Suprapubic skin (tissue), 4 donors: ENCODE measurements at regions not wholly inside any gene's neighbourhood (a gene's known extent, or its start where the extent isn't known, plus 50 kb on each side); places are given as distances from the start of the nearest gene placed in this dataset.

Experiments used
- DNase-seq, 2 donors: peaks; one replicate each; pipeline ENCODE4 v3.0.0-alpha.2; 2019; ENCODE audit warnings: low spot score in 2 of 2
- H3K27ac ChIP-seq: fragments of 200-600 bp; sonication (generic); one replicate; pipeline ENCODE4 v1.5.1; 2019
- H3K27me3 ChIP-seq: fragments of 200-600 bp; sonication (generic); one replicate; pipeline ENCODE4 v1.5.1; 2019
- H3K36me3 ChIP-seq: fragments of 200-600 bp; sonication (generic); one replicate; pipeline ENCODE4 v1.5.1; 2019
- H3K4me1 ChIP-seq: fragments of 200-600 bp; sonication (generic); one replicate; pipeline ENCODE4 v1.5.1; 2019
- H3K4me3 ChIP-seq: fragments of 200-600 bp; sonication (generic); one replicate; pipeline ENCODE4 v1.5.1; 2019; ENCODE audit warnings: mild to moderate bottlenecking
- H3K9me3 ChIP-seq: fragments of 200-600 bp; sonication (generic); one replicate; pipeline ENCODE4 v1.5.1; 2019
- EP300 ChIP-seq: sonication (generic); formaldehyde crosslinking; IDR thresholded peaks from one replicate; pipeline ENCODE4 v1.6.1; 2017; ENCODE audit warnings: antibody characterized with exemption
- POLR2A ChIP-seq, 2 donors: fragments of 450-650 bp; IDR thresholded peaks; one replicate each; pipeline ENCODE4 v1.6.1; 2017; ENCODE audit warnings: antibody characterized with exemption in 2 of 2, mild to moderate bottlenecking in 2 of 2, moderate library complexity in 2 of 2
- POLR2AphosphoS5 ChIP-seq, 3 donors: sonication (generic); formaldehyde crosslinking; IDR thresholded peaks; one replicate each; pipeline ENCODE4 v1.6.1; 2017; ENCODE audit warnings: antibody characterized with exemption in 3 of 3
- WGBS: methylation state at CpG from one replicate; pipeline ENCODE4 v1.1.5; 2018; 5-methylcytosine and 5-hydroxymethylcytosine counted together
- TF ChIP-seq, protein P1 (sequence below), 2 donors: fragments of 200-600 bp in 1 of 2; fragments of 450-650 bp in 1 of 2; sonication (generic) in 1 of 2; IDR thresholded peaks; one replicate each; pipeline ENCODE4 v1.5.1; 2016 to 2019; ENCODE audit warnings: antibody characterized with exemption in 2 of 2, mild to moderate bottlenecking in 1 of 2, moderate library complexity in 1 of 2

DNA sequence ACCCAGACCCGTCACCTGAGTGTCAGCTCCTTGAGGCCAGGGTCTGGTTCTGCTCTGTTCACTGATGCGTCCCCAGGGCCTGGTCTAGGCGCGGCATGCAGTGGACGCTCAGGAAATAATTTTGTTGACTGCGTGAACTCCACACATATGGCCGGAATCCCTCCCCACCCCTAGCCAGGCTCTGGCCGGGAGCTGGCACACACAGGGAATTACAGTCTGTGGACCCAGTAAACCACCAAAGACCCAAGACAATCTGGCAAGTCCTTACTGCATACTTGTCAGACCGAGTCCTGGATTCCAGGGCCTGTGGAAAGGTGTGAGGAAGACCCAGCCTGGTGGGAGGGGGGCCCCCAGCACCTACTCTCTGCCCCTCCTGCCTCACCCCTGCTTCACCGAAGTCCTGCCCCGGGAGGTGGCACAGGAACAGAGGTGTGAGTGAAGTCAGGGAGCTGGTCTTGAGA, 113.0 kb upstream of the IER5L start:
- no peaks in the 10 kb centered on the region for H3K27me3 ChIP-seq
- H3K36me3 ChIP-seq: no peaks in the 10 kb centered on the region
- TF ChIP-seq POLR2A (IDR thresholded peaks at IDR 0.05): no peak
- TF ChIP-seq EP300: no peak
- no peak for TF ChIP-seq POLR2AphosphoS5 (IDR thresholded peaks at IDR 0.05)
- TF ChIP-seq, protein P1, sequence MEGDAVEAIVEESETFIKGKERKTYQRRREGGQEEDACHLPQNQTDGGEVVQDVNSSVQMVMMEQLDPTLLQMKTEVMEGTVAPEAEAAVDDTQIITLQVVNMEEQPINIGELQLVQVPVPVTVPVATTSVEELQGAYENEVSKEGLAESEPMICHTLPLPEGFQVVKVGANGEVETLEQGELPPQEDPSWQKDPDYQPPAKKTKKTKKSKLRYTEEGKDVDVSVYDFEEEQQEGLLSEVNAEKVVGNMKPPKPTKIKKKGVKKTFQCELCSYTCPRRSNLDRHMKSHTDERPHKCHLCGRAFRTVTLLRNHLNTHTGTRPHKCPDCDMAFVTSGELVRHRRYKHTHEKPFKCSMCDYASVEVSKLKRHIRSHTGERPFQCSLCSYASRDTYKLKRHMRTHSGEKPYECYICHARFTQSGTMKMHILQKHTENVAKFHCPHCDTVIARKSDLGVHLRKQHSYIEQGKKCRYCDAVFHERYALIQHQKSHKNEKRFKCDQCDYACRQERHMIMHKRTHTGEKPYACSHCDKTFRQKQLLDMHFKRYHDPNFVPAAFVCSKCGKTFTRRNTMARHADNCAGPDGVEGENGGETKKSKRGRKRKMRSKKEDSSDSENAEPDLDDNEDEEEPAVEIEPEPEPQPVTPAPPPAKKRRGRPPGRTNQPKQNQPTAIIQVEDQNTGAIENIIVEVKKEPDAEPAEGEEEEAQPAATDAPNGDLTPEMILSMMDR (IDR thresholded peaks at IDR 0.05): no peak
- H3K4me1 ChIP-seq: no peaks in the 10 kb centered on the region
- peak; percentile 53 to 70 for DNase-seq
- no peaks in the 10 kb centered on the region for H3K9me3 ChIP-seq
- H3K4me3 ChIP-seq: no peak overlapping the region
- WGBS: 72% methylated on average over 10 of the region's 11 CpGs
- H3K27ac ChIP-seq: no peak overlapping the region

GRCh38 chr9:129290606-129291005, 112.5 kb upstream of the IER5L start:
- H3K27ac ChIP-seq: no peak overlapping the region
- no peaks in the 10 kb centered on the region for H3K27me3 ChIP-seq
- H3K9me3 ChIP-seq: no peaks in the 10 kb centered on the region
- 72% methylated on average over 16 of the region's 16 CpGs for WGBS
- no peak overlapping the region for H3K4me3 ChIP-seq
- H3K36me3 ChIP-seq: no peaks in the 10 kb centered on the region
- no peak for DNase-seq
- H3K4me1 ChIP-seq: no peaks in the 10 kb centered on the region
- TF ChIP-seq POLR2AphosphoS5 (IDR thresholded peaks at IDR 0.05): no peak
- no peak for TF ChIP-seq EP300
- no peak for TF ChIP-seq POLR2A (IDR thresholded peaks at IDR 0.05)
- TF ChIP-seq, protein P1 (IDR thresholded peaks at IDR 0.05): no peak

GRCh38 chr9:129289883-129290282, 111.8 kb upstream of the IER5L start:
- H3K36me3 ChIP-seq: no peaks in the 10 kb centered on the region
- H3K9me3 ChIP-seq: no peaks in the 10 kb centered on the region
- 87% methylated on average over 3 of the region's 3 CpGs for WGBS
- TF ChIP-seq POLR2A (IDR thresholded peaks at IDR 0.05) (no peak), EP300 (no peak), POLR2AphosphoS5 (IDR thresholded peaks at IDR 0.05) (no peak)
- TF ChIP-seq, protein P1 (IDR thresholded peaks at IDR 0.05): no peak
- H3K27me3 ChIP-seq: no peaks in the 10 kb centered on the region
- H3K4me1 ChIP-seq: no peaks in the 10 kb centered on the region
- H3K27ac ChIP-seq: no peak overlapping the region
- no peak overlapping the region for H3K4me3 ChIP-seq
- peak; percentile 20 to 52 for DNase-seq

DNA sequence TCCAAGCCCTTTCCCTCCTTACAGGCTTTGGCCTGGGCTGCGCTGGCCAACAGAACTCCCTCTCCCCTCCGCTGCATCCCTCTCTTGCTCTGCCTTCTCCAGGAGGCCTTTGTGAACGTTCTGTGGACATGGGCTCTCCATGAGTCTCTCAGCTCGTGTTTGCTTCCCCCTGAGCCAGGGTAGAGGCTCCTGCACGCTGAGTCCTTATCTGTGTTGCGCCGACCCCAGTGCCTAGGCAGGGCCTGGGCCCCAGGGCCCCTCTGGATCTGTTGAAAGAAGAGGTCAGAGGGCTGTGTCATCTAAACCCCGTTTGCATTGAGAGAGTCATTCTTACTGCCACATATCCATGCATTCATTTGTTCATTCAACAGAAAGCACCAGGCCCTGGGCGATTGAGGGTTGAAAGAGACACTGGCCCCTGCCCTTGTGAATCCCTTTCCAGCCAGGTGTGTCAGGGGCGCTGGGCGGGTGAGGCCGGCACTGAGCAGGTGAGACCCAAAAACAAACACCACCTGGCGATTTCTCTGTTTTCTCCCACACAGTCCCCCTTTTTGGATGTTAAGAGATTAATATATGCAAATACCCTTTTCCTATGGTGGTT, 111.2 kb upstream of the IER5L start:
- H3K27ac ChIP-seq: no peak overlapping the region
- TF ChIP-seq, protein P1 (IDR thresholded peaks at IDR 0.05): no peak
- TF ChIP-seq EP300: no peak
- no peak for TF ChIP-seq POLR2AphosphoS5 (IDR thresholded peaks at IDR 0.05)
- H3K36me3 ChIP-seq: no peaks in the 10 kb centered on the region
- peak; percentile 42 to 50 for DNase-seq
- WGBS: 91% methylated on average over 12 of the region's 13 CpGs
- no peak overlapping the region for H3K4me3 ChIP-seq
- no peaks in the 10 kb centered on the region for H3K4me1 ChIP-seq
- no peaks in the 10 kb centered on the region for H3K9me3 ChIP-seq
- no peaks in the 10 kb centered on the region for H3K27me3 ChIP-seq

GRCh38 chr9:129287619-129288305, 109.7 kb upstream of the IER5L start:
- TF ChIP-seq POLR2A (IDR thresholded peaks at IDR 0.05) (no peak), POLR2AphosphoS5 (IDR thresholded peaks at IDR 0.05) (no peak), EP300 (no peak)
- TF ChIP-seq, protein P1 (IDR thresholded peaks at IDR 0.05): no peak
- peaks cover 5% of the 10 kb centered on the region for H3K4me1 ChIP-seq
- 86% methylated on average over 10 of the region's 24 CpGs for WGBS
- no peaks in the 10 kb centered on the region for H3K9me3 ChIP-seq
- peak; percentile 41 to 56 for DNase-seq
- H3K4me3 ChIP-seq: no peak overlapping the region
- no peaks in the 10 kb centered on the region for H3K36me3 ChIP-seq
- no peaks in the 10 kb centered on the region for H3K27me3 ChIP-seq
- H3K27ac ChIP-seq: no peak overlapping the region
